Glutamatergic neuron (in vitro differentiated cells): ENCODE measurements at regions not wholly inside any gene's neighbourhood (a gene's known extent, or its start where the extent isn't known, plus 50 kb on each side); places are given as distances from the start of the nearest gene placed in this dataset.

ENCODE experiments used
- DNase-seq: peaks from one replicate; pipeline ENCODE4 v3.0.0; 2022
- H3K27ac Mint-ChIP-seq: one replicate; pipeline ENCODE4 v1.8.0; 2020; ENCODE audit warnings: mild to moderate bottlenecking, mixed read lengths, inconsistent platforms; ENCODE audit not compliant: unreplicated experiment
- H3K27me3 Mint-ChIP-seq: one replicate; pipeline ENCODE4 v1.8.0; 2020; ENCODE audit warnings: mild to moderate bottlenecking, moderate library complexity, mixed read lengths, inconsistent platforms; ENCODE audit not compliant: unreplicated experiment
- H3K36me3 Mint-ChIP-seq: one replicate; pipeline ENCODE4 v1.8.0; 2020; ENCODE audit warnings: mild to moderate bottlenecking, mixed read lengths, inconsistent platforms; ENCODE audit not compliant: unreplicated experiment
- H3K4me1 Mint-ChIP-seq: one replicate; pipeline ENCODE4 v1.8.0; 2020; ENCODE audit warnings: mild to moderate bottlenecking, low read depth, mixed read lengths, inconsistent platforms; ENCODE audit not compliant: unreplicated experiment
- H3K4me3 Mint-ChIP-seq: one replicate; pipeline ENCODE4 v1.8.0; 2020; ENCODE audit warnings: mild to moderate bottlenecking, mixed read lengths, inconsistent platforms; ENCODE audit not compliant: unreplicated experiment
- H3K9me3 Mint-ChIP-seq: one replicate; pipeline ENCODE4 v1.8.0; 2020; ENCODE audit warnings: mild to moderate bottlenecking, moderate library complexity, mixed read lengths, inconsistent platforms; ENCODE audit not compliant: unreplicated experiment
- CTCF ChIP-seq: fragments of 200-600 bp; sonication (generic); IDR thresholded peaks from one replicate; pipeline ENCODE4 v1.5.0; 2021; ENCODE audit not compliant: partially characterized antibody, unreplicated experiment

- H3K36me3 Mint-ChIP-seq: no peaks in the 10 kb centered on the region
- peaks cover 2% of the 10 kb centered on the region for H3K9me3 Mint-ChIP-seq
- no peak overlapping the region for H3K27ac Mint-ChIP-seq
- H3K4me1 Mint-ChIP-seq: peaks cover 2% of the 10 kb centered on the region
- H3K27me3 Mint-ChIP-seq: no peaks in the 10 kb centered on the region
- no peak for DNase-seq
- H3K4me3 Mint-ChIP-seq: no peak overlapping the region
- TF ChIP-seq CTCF: no peak
Observed at GRCh38 chr14:65303190-65303898, 109.2 kb upstream of the FUT8 start.

- no peaks in the 10 kb centered on the region for H3K27me3 Mint-ChIP-seq
- H3K4me1 Mint-ChIP-seq: peaks cover 2% of the 10 kb centered on the region
- no peak overlapping the region for H3K27ac Mint-ChIP-seq
- H3K4me3 Mint-ChIP-seq: no peak overlapping the region
- peaks cover 2% of the 10 kb centered on the region for H3K9me3 Mint-ChIP-seq
- H3K36me3 Mint-ChIP-seq: no peaks in the 10 kb centered on the region
- TF ChIP-seq CTCF: no peak
- no peak for DNase-seq
Observed at GRCh38 chr14:65303899-65304222, 108.7 kb upstream of the FUT8 start.

DNA sequence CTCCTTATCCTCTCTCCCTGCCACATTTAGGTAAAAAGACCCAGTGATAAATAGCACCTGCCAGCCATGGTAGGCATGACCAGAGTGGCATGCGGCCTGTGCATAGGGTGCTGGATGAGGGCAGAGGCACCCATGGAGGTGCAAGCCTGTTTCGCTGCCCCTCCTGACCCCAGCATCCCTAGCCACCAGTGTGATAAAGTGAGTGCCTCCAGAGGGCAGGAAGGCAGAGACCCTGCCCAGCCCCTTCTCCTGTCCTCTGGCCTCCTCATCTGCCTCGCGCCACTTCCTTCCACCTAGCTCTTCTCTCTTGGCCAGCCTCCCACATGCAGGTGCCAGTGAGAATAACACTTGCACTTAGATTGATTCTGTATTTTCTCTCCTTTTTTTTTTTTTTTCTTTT lies 108.3 kb upstream of the FUT8 start:
- H3K27me3 Mint-ChIP-seq: no peaks in the 10 kb centered on the region
- no peak overlapping the region for H3K4me3 Mint-ChIP-seq
- DNase-seq: no peak
- no peak for TF ChIP-seq CTCF
- H3K36me3 Mint-ChIP-seq: no peaks in the 10 kb centered on the region
- H3K27ac Mint-ChIP-seq: no peak overlapping the region
- H3K4me1 Mint-ChIP-seq: peaks cover 2% of the 10 kb centered on the region
- peaks cover 2% of the 10 kb centered on the region for H3K9me3 Mint-ChIP-seq

GRCh38 chr14:65304963-65305362 lies 107.6 kb upstream of the FUT8 start:
- TF ChIP-seq CTCF: no peak
- no peak overlapping the region for H3K4me3 Mint-ChIP-seq
- no peaks in the 10 kb centered on the region for H3K27me3 Mint-ChIP-seq
- H3K36me3 Mint-ChIP-seq: no peaks in the 10 kb centered on the region
- H3K9me3 Mint-ChIP-seq: peaks cover 2% of the 10 kb centered on the region
- no peak overlapping the region for H3K27ac Mint-ChIP-seq
- peaks cover 2% of the 10 kb centered on the region for H3K4me1 Mint-ChIP-seq
- DNase-seq: no peak

GRCh38 chr14:65308536-65308935 lies 104.0 kb upstream of the FUT8 start:
- H3K4me1 Mint-ChIP-seq: no peaks in the 10 kb centered on the region
- no peaks in the 10 kb centered on the region for H3K36me3 Mint-ChIP-seq
- no peaks in the 10 kb centered on the region for H3K27me3 Mint-ChIP-seq
- peaks cover 2% of the 10 kb centered on the region for H3K9me3 Mint-ChIP-seq
- H3K4me3 Mint-ChIP-seq: no peak overlapping the region
- TF ChIP-seq CTCF: no peak
- DNase-seq: no peak
- H3K27ac Mint-ChIP-seq: no peak overlapping the region
